ENCODE measurements at regions not wholly inside any gene's neighbourhood (a gene's known extent, or its start where the extent isn't known, plus 50 kb on each side); places are given as distances from the start of the nearest gene placed in this dataset.

DNA sequence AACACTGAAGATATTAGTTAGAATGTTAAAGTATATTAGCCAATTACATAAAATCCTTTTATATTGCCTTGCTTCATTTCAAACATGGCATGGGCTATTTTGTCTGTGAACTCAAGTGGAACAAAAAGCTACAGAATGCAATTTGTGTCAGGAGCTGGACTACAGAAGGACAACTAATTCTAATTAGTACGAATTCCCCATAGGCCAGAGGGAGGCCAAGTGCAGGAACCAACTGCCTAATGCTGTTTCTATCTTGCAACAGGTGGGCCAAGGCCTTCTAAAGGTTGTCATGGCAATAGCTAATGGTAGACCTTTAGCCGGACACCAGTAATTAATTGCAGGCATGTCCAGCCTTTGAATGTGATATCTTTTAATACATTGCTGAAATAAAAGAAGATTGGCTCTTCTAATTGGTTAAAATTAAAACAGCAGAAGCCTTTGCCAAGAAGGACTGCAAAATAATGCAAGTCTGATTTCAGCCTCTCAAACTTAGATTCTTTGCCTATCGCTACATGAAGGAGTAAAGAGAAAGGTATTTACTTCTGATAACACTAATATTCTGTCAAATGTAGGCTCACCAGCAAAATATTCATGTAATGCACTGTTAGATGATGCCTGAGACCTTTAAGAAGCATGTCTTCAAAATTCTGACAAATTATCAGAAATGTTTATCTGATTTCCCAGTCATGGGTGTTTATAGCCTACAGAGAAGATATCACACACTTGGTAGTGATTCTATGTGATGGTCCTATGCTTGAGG, 232.1 kb downstream of the LMO4 start:
- Histone ChIP-seq H3K4me1 (ENCODE audit: control insufficient read depth in 1 of 2, insufficient read depth in 2 of 2, low read length in 2 of 2) (no peaks in the 10 kb centered on the region), H3K27ac (ENCODE audit: low read depth in 1 of 2, low read length in 2 of 2) (no peak overlapping the region), H3K4me3 (replicated peaks in 1 of 3; ENCODE audit: low read depth in 2 of 3, low read length in 3 of 3) (no peak overlapping the region), H3K9me3 (replicated peaks in 1 of 2; ENCODE audit: control insufficient read depth in 1 of 2, insufficient read depth in 1 of 2, low read length in 2 of 2) (no peaks in the 10 kb centered on the region), H3K27me3 (ENCODE audit: control insufficient read depth in 2 of 2, insufficient read depth in 2 of 2, low read length in 2 of 2) (no peaks in the 10 kb centered on the region), H2AFZ (ENCODE audit: insufficient read depth, low read depth, low read length, poor library complexity, severe bottlenecking) (no peak overlapping the region), H3K36me3 (replicated peaks in 1 of 2; ENCODE audit: control insufficient read depth in 1 of 2, insufficient read depth in 2 of 2, low read length in 2 of 2) (no peaks in the 10 kb centered on the region), H3K9ac (ENCODE audit: insufficient read depth, low read length, poor library complexity, severe bottlenecking) (no peak overlapping the region), H4K20me1 (ENCODE audit: insufficient read depth, low read length) (no peaks in the 10 kb centered on the region), H3K79me2 (ENCODE audit: insufficient read depth, low read length) (no peaks in the 10 kb centered on the region), H3K4me2 (replicated peaks; ENCODE audit: extremely low read depth, low read length, poor library complexity, severe bottlenecking) (no peak overlapping the region)
- no peak for DNase-seq
- Mint-ChIP-seq H3K4me3 (no peak overlapping the region), H3K27me3 (ENCODE audit: low read depth in 3 of 3) (peaks cover 0 to 3% (median 0%) of the 10 kb centered on the region in 3 donors), H3K27ac (no peak overlapping the region), H3K9me3 (peaks cover 0 to 3% (median 0%) of the 10 kb centered on the region in 7 donors), H3K36me3 (no peaks in the 10 kb centered on the region), H3K4me1 (no peaks in the 10 kb centered on the region)
- TF ChIP-seq, protein P1, sequence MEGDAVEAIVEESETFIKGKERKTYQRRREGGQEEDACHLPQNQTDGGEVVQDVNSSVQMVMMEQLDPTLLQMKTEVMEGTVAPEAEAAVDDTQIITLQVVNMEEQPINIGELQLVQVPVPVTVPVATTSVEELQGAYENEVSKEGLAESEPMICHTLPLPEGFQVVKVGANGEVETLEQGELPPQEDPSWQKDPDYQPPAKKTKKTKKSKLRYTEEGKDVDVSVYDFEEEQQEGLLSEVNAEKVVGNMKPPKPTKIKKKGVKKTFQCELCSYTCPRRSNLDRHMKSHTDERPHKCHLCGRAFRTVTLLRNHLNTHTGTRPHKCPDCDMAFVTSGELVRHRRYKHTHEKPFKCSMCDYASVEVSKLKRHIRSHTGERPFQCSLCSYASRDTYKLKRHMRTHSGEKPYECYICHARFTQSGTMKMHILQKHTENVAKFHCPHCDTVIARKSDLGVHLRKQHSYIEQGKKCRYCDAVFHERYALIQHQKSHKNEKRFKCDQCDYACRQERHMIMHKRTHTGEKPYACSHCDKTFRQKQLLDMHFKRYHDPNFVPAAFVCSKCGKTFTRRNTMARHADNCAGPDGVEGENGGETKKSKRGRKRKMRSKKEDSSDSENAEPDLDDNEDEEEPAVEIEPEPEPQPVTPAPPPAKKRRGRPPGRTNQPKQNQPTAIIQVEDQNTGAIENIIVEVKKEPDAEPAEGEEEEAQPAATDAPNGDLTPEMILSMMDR (IDR thresholded peaks at IDR 0.05), result no peak
- intact Hi-C loops (cut with micrococcal nuclease), result no loop called here
- WGBS (ENCODE audit: insufficient coverage), result 100% methylated on average over 2 of the region's 3 CpGs

DNA sequence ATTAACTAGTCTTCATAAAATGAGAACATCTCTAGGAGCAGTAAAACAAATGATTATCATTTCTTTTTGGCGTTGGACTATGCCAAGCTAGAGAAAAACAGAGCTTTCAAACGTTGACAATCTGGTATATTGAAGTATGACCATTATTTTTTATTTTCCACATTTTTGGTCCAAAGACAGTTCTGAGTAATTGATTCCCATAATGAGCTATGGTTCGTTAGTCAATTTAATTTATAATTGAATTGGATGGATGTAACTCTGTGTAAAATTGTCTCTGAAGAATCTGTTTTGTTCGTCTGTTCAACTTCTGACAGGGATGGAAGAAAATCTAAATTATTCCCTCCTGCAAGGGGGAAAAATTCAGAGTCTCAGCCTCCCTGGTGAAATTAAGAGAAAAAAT, 234.5 kb downstream of the LMO4 start:
- H3K27me3 Mint-ChIP-seq (ENCODE audit: low read depth in 3 of 3), result peaks cover 0 to 5% (median 0%) of the 10 kb centered on the region in 3 donors
- Histone ChIP-seq H3K4me2 (replicated peaks; ENCODE audit: extremely low read depth, low read length, poor library complexity, severe bottlenecking) (no peak overlapping the region), H4K20me1 (ENCODE audit: insufficient read depth, low read length) (no peaks in the 10 kb centered on the region), H3K9ac (ENCODE audit: insufficient read depth, low read length, poor library complexity, severe bottlenecking) (no peak overlapping the region), H3K36me3 (replicated peaks in 1 of 2; ENCODE audit: control insufficient read depth in 1 of 2, insufficient read depth in 2 of 2, low read length in 2 of 2) (no peaks in the 10 kb centered on the region), H3K4me3 (replicated peaks in 1 of 3; ENCODE audit: low read depth in 2 of 3, low read length in 3 of 3) (no peak overlapping the region), H3K9me3 (replicated peaks in 1 of 2; ENCODE audit: control insufficient read depth in 1 of 2, insufficient read depth in 1 of 2, low read length in 2 of 2) (no peaks in the 10 kb centered on the region), H3K27ac (ENCODE audit: low read depth in 1 of 2, low read length in 2 of 2) (no peak overlapping the region), H3K4me1 (ENCODE audit: control insufficient read depth in 1 of 2, insufficient read depth in 2 of 2, low read length in 2 of 2) (no peaks in the 10 kb centered on the region), H3K27me3 (ENCODE audit: control insufficient read depth in 2 of 2, insufficient read depth in 2 of 2, low read length in 2 of 2) (no peaks in the 10 kb centered on the region), H2AFZ (ENCODE audit: insufficient read depth, low read depth, low read length, poor library complexity, severe bottlenecking) (no peak overlapping the region), H3K79me2 (ENCODE audit: insufficient read depth, low read length) (no peaks in the 10 kb centered on the region)
- peaks cover 0 to 3% (median 0%) of the 10 kb centered on the region in 7 donors for H3K9me3 Mint-ChIP-seq
- no peaks in the 10 kb centered on the region for H3K4me1 Mint-ChIP-seq
- no peaks in the 10 kb centered on the region for H3K36me3 Mint-ChIP-seq
- no peak for DNase-seq
- no CpG with 5 or more reads among the region's 4 CpGs for WGBS (ENCODE audit: insufficient coverage)
- no peak overlapping the region for H3K27ac Mint-ChIP-seq
- intact Hi-C loops (cut with micrococcal nuclease), result no loop called here
- TF ChIP-seq, protein P1 (IDR thresholded peaks at IDR 0.05), result no peak
- H3K4me3 Mint-ChIP-seq, result no peak overlapping the region

All from CD14-positive monocyte (primary cell).